ENCODE measurements at regions not wholly inside any gene's neighbourhood (a gene's known extent, or its start where the extent isn't known, plus 50 kb on each side); places are given as distances from the start of the nearest gene placed in this dataset.

DNA sequence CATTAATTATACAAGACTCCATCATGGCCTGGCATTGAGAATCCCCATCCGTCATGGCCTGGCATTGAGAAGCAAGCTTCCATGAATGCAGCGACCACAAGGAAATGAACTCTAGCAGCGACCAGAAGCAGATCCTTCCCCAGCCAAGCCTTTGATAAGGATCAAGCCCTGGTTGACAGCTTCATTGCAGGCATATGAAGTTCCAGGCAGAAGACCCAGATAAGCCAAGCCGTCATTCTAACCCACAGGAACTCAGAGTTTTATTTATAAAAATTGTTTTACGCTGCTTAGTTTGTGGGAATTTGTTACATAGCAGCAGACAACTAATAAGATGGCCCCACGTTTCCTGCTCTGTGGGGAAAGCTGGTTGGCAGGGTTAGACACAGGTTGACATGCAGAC, 642.3 kb downstream of the GATA3 start:
- DNase-seq (ENCODE audit: low read depth), result no peak

DNA sequence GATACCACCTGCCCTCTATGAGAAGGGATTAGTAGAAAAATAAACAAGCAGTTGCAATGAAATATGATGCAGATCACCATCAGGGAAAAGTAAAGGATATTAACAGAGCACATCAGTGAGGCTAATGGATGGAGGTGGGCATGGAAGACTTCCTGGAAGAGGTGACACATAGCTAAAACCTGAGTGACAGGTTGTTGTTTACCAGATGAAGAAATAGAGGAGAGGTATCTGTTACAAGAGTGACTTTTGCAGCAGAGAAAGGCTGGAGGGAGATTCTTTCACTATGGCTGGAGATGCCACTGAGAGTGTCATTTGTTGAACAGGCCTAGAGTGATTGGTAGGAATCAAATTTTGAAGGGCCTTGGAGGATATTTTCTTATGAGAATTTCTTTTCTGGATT, 646.2 kb downstream of the GATA3 start:
- no peak for DNase-seq (ENCODE audit: low read depth)

DNA sequence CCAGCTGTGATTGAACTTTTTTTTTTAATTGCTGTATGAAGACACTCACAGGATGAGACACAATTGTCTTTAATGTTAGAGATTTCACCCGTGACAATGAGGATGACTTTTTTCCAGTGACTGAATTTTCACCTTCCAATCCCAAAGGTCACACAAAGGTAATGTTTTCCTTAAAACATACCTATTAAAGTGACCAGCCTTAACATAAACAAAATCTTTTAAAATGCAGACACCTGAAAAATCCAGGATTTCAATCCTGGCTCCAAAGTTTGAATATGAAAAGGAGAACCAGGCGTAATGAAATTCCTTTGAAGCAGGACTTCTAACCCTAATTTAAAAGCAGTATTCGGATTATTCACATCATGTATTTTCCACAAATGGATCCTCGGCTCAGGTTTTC, 647.7 kb downstream of the GATA3 start:
- DNase-seq (ENCODE audit: low read depth), result no peak

- no peak for DNase-seq (ENCODE audit: low read depth)
These were observed 650.9 kb downstream of the GATA3 start for GRCh38 chr10:8705415-8705814.

DNA sequence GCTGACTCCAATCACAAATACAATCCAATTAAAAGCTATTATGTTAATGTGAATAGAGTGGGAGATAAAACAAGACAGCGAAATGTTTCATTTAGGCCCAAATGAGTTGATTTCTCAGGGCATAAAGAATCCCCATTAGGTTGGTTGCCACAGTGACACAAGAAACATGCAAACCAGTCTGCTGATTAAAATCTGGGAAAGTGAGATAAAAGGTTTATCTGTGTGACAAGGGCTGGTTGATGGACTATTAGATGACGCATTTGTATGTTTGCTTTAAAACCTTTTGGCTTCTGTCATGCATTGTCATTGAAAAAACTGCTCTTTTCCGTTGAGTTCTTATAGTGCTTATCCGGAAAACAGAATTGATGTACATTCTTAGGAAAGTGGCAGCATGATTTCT, 658.2 kb downstream of the GATA3 start:
- no peak for DNase-seq (ENCODE audit: low read depth)

DNA sequence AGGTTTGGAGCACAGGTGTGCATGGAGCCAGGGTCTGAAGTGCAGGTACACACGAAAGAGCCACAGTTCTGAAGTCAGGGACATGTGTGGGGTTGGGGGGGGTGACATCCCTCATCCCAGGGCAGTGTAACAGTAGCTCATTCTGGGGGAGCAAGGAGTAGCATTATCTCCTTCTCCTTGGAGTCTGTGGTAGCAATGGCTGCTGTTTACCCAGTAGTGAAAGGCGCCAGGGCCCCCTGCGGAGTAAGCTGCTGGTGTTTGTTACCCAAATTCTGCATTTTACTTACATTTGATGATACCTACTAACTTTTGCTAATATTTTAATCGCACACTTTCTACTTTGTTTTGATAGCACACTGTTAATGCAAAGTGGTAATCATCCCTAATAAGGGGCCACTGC, 665.5 kb downstream of the GATA3 start:
- no peak for DNase-seq (ENCODE audit: low read depth)

- no peak for DNase-seq (ENCODE audit: low read depth)
These were observed 667.2 kb downstream of the GATA3 start for GRCh38 chr10:8721650-8722049.

DNA sequence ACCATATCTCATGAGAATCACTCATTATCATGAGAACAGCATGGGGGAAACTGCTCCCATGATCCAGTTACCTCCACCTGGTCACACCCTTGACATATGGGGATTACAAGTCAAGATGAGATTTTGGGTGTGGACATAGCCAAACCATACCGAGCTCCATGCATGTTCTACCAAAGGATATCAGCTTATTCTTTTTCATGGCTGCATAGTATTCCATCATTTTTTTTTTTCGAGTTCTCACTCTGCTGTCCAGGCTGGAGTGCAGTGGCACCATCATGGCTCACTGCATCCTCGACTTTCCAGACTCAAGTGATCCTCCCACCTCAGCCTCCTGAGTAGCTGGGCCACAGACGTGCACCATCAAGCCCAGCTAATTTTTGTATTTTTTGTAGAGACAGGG, 668.3 kb downstream of the GATA3 start:
- DNase-seq (ENCODE audit: low read depth), result no peak

GRCh38 chr10:8725343-8725742, 670.9 kb downstream of the GATA3 start:
- no peak for DNase-seq (ENCODE audit: low read depth)

- no peak for DNase-seq (ENCODE audit: low read depth)
These were observed 671.7 kb downstream of the GATA3 start for GRCh38 chr10:8726084-8726778.

DNA sequence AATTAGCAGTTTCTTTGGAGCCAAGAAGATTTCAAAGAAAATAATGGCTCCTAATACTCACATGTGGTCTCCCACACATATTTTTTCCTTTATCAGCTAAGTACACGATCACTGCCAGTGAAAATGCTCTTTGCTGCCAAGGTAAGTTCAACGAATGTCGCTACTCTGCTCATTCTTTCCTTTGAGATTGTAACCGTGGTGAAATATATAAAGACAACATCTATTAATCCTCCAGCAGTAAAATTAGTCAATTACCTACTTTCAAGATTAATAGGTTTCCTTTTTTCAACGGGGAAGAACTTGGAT, 672.2 kb downstream of the GATA3 start:
- DNase-seq (ENCODE audit: low read depth), result no peak

GRCh38 chr10:8731121-8732095, 676.9 kb downstream of the GATA3 start:
- no peak for DNase-seq (ENCODE audit: low read depth)

GRCh38 chr10:8738987-8739386, 684.5 kb downstream of the GATA3 start:
- no peak for DNase-seq (ENCODE audit: low read depth)

DNA sequence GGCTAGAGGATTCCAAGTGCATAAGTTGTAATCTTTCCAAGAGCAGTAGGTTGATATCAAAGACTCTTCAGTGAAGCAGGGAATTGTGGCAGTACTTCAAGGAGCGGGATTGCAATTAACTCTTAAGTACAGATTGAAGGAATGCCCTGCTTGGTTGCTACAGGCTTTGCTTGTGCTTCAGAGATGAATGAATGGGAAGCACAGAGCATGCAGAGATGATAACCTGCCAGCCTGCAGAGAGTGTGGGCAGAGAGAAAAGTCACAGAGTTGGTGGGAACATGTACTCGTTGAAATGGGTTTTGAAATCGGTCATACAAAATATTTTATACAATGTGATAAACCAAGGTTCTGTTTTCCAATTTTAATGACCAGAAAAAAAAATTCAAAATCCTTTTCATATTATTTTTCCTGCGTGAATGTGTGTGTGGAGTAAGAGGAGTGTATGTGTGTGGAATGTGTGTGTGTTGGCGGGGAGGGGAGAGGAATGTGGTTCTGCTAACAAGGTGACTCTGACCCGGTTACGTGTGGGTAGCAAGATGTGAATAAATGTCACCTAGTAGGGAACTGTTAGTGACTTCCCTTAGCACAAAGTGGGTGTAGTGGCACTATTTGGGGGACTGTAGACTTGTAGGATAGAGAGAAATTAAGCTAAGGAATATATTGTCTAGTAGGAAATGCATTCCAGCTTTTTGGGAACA, 697.8 kb downstream of the GATA3 start:
- no peak for DNase-seq (ENCODE audit: low read depth)

DNA sequence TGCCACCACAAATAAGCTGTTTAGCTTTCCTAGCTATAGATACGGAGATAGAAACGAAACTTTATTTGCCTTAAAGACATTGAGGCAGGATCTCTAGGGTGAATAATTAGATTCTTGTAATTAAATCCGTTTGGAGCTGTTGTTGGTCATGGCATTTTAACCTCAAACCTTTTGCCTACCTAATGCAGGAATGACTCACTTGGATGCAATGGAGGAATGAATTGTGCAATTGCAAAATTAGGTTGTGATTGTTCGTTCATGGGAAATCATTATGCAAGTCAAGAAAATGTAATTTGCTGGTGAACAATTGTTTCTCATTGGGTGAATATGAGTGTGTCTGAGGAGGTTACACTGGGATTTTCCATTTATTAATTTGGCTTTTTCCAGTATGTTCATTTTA, 703.5 kb downstream of the GATA3 start:
- no peak for DNase-seq (ENCODE audit: low read depth)

- no peak for DNase-seq (ENCODE audit: low read depth)
These were observed 712.4 kb downstream of the GATA3 start for GRCh38 chr10:8766899-8767298.

GRCh38 chr10:8767591-8767990, 713.1 kb downstream of the GATA3 start:
- no peak for DNase-seq (ENCODE audit: low read depth)

DNA sequence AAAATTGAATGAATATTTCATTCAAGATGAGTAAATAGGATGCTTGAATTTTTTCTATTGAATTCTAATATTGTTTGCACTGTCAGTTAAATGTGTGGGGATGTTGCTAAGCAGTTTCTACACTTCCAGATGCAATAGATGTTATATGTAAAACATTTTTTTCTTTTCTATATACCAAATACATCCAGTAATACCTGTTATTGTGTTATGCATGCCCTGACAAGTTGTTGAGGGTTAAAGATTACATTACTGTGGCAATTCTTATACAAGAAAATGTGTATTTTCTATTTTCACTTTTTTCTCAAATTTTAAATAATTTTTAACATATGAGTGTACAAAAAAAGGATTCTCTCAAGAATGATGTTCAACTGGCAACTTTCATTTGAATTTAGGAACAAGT, 713.9 kb downstream of the GATA3 start:
- DNase-seq (ENCODE audit: low read depth), result no peak

GRCh38 chr10:8768852-8769251, 714.4 kb downstream of the GATA3 start:
- DNase-seq (ENCODE audit: low read depth), result no peak

- no peak for DNase-seq (ENCODE audit: low read depth)
These were observed 722.6 kb downstream of the GATA3 start for GRCh38 chr10:8776926-8777622.

GRCh38 chr10:8778713-8779112, 724.2 kb downstream of the GATA3 start:
- DNase-seq (ENCODE audit: low read depth), result no peak

DNA sequence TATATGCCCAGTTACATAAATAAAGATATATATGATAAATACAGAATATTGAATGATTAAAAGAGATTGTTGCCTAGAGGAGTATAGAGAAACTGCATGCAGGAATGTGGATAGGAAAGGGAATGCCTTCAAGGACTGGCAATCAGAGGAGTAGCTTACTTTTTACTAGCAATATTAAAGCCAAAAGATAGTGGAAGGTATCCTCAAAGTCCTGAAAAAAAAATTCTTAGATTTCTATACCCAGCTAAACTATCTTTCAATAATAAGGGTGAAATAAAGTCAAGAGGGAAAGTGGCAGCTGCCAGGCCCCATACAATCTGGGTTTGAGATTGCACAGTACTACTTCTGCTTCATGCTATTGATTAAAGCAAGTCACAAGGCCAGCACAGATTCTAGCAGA, 733.2 kb downstream of the GATA3 start:
- DNase-seq (ENCODE audit: low read depth), result no peak

Measured in activated T-helper 1 cell treated with Interleukin-2 at 50 U/mL for 16 hours (primary cell).